Stimulated activated CD8-positive, alpha-beta memory T cell treated with anti-CD3 and anti-CD28 coated beads, Interleukin-12 subunit alpha, Interleukin-12 subunit beta, amount 100 ng/mL, for 24 hours (primary cell): ENCODE measurements at regions not wholly inside any gene's neighbourhood (a gene's known extent, or its start where the extent isn't known, plus 50 kb on each side); places are given as distances from the start of the nearest gene placed in this dataset.
"Not testable (repeated sequence)": the region's sequence is repeated elsewhere in the genome, so short reads cannot be mapped to it uniquely, and the experiment has no call there.

Experiments used
- DNase-seq: peaks from one replicate; pipeline ENCODE4 v3.0.0-alpha.2; 2020; ENCODE audit errors: extremely low read depth

GRCh38 chr14:100419856-100420255 is 96.7 kb downstream of the SLC25A47 start:
- DNase-seq: no peak

- no peak for DNase-seq
Observed at GRCh38 chr14:100421756-100422470, 98.8 kb downstream of the SLC25A47 start.

- no peak for DNase-seq
Observed at GRCh38 chr14:100422556-100423316, 99.6 kb downstream of the SLC25A47 start.

- no peak for DNase-seq
Observed at GRCh38 chr14:100423317-100424010, 100.3 kb downstream of the SLC25A47 start.

- no peak for DNase-seq
Observed at GRCh38 chr14:100424504-100425428, 101.6 kb downstream of the SLC25A47 start.

GRCh38 chr14:100425429-100425827 is 102.3 kb downstream of the SLC25A47 start:
- no peak for DNase-seq

- DNase-seq: no peak
Observed at GRCh38 chr14:100426314-100426713, 103.2 kb downstream of the SLC25A47 start.

- no peak for DNase-seq
Observed at GRCh38 chr14:100427166-100427565, 104.0 kb downstream of the SLC25A47 start.

GRCh38 chr14:100428727-100429126 is 105.6 kb downstream of the SLC25A47 start:
- DNase-seq: no peak

GRCh38 chr14:100429537-100429936 is 106.4 kb downstream of the SLC25A47 start:
- no peak for DNase-seq

GRCh38 chr14:100430571-100430970 is 107.4 kb downstream of the SLC25A47 start:
- no peak for DNase-seq

- DNase-seq: not testable (repeated sequence)
Observed at GRCh38 chr14:100431461-100431860, 108.3 kb downstream of the SLC25A47 start.

GRCh38 chr14:100432652-100433427 is 109.7 kb downstream of the SLC25A47 start:
- no peak for DNase-seq

GRCh38 chr14:100433428-100433814 is 110.3 kb downstream of the SLC25A47 start:
- DNase-seq: no peak

- DNase-seq: no peak
Observed at GRCh38 chr14:100434033-100434601, 111.0 kb downstream of the SLC25A47 start.

GRCh38 chr14:100434911-100435438 is 111.8 kb downstream of the SLC25A47 start:
- no peak for DNase-seq

- no peak for DNase-seq
Observed at GRCh38 chr14:100435459-100435858, 112.3 kb downstream of the SLC25A47 start.

GRCh38 chr14:100436745-100437406 is 113.7 kb downstream of the SLC25A47 start:
- DNase-seq: no peak

- DNase-seq: no peak
Observed at GRCh38 chr14:100438271-100438670, 115.1 kb downstream of the SLC25A47 start.
